Brain microvascular endothelial cell (primary cell): ENCODE measurements at regions not wholly inside any gene's neighbourhood (a gene's known extent, or its start where the extent isn't known, plus 50 kb on each side); places are given as distances from the start of the nearest gene placed in this dataset.

Experiments
- DNase-seq: peaks from one replicate; pipeline ENCODE4 v3.0.0-alpha.2; 2020
- H3K27ac ChIP-seq: fragments of 250-450 bp; sonication (Bioruptor Pico); 2 replicates; pipeline ENCODE4 v1.5.1; 2020; ENCODE audit warnings: mild to moderate bottlenecking, moderate library complexity
- H3K27me3 ChIP-seq: fragments of 250-450 bp; sonication (Bioruptor Pico); replicated peaks from 2 replicates; pipeline ENCODE4 v1.5.1; 2020; ENCODE audit warnings: mild to moderate bottlenecking
- H3K36me3 ChIP-seq: fragments of 250-450 bp; sonication (Bioruptor Pico); replicated peaks from 2 replicates; pipeline ENCODE4 v1.5.1; 2020; ENCODE audit warnings: mild to moderate bottlenecking
- H3K4me3 ChIP-seq: 2 replicates; pipeline ENCODE4 v1.5.1; 2011; ENCODE audit warnings: low read depth, mild to moderate bottlenecking, control low read depth, low read length, moderate library complexity
- in situ Hi-C: cut with HindIII; loops from 2 replicates; pipeline ENCODE4 v1.10.0; 2017; ENCODE audit warnings: low sequenced_read_pairs, low pct_ligation_motif_present
- TF ChIP-seq, protein P1 (sequence below): IDR thresholded peaks from 2 replicates; pipeline ENCODE4 v1.5.1; 2011; ENCODE audit warnings: low read depth, mild to moderate bottlenecking, moderate library complexity, low read length, control low read depth, inconsistent platforms; ENCODE audit errors: missing control alignments

DNA sequence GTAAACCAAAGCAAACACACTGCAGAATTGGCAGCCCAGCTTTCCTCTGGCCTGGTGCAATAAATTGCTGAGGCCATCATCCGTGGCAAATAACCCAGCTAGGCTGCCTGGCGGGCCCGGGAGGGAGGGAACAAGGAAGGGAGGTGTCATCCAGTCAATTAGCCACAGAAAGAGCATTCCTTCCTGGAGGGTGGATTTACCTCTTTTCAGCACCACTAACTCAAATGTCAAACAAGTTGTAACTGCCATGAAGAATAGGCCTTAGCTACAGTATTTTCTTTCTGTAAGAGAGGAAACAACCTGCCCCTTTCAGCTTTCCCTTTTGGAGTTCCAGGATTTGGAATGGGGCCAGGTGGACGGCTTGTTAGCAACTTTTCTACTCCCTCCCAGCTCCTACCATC is 163.8 kb upstream of the BDNF start:
- TF ChIP-seq, protein P1, sequence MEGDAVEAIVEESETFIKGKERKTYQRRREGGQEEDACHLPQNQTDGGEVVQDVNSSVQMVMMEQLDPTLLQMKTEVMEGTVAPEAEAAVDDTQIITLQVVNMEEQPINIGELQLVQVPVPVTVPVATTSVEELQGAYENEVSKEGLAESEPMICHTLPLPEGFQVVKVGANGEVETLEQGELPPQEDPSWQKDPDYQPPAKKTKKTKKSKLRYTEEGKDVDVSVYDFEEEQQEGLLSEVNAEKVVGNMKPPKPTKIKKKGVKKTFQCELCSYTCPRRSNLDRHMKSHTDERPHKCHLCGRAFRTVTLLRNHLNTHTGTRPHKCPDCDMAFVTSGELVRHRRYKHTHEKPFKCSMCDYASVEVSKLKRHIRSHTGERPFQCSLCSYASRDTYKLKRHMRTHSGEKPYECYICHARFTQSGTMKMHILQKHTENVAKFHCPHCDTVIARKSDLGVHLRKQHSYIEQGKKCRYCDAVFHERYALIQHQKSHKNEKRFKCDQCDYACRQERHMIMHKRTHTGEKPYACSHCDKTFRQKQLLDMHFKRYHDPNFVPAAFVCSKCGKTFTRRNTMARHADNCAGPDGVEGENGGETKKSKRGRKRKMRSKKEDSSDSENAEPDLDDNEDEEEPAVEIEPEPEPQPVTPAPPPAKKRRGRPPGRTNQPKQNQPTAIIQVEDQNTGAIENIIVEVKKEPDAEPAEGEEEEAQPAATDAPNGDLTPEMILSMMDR = no peak
- no peak overlapping the region for H3K27ac ChIP-seq
- DNase-seq = no peak
- H3K27me3 ChIP-seq = no peaks in the 10 kb centered on the region
- H3K36me3 ChIP-seq = no peaks in the 10 kb centered on the region
- H3K4me3 ChIP-seq = no peak overlapping the region
- in situ Hi-C loops = no loop called here

GRCh38 chr11:27863637-27864036 is 163.4 kb upstream of the BDNF start:
- Histone ChIP-seq H3K36me3 (no peaks in the 10 kb centered on the region), H3K27me3 (no peaks in the 10 kb centered on the region), H3K27ac (no peak overlapping the region), H3K4me3 (no peak overlapping the region)
- in situ Hi-C loops = no loop called here
- TF ChIP-seq, protein P1 = no peak
- DNase-seq = no peak

GRCh38 chr11:27861706-27862430 is 161.6 kb upstream of the BDNF start:
- in situ Hi-C loops = no loop called here
- TF ChIP-seq, protein P1 = no peak
- no peaks in the 10 kb centered on the region for H3K27me3 ChIP-seq
- H3K27ac ChIP-seq = peak overlapping the region; percentile 36
- no peak overlapping the region for H3K4me3 ChIP-seq
- no peaks in the 10 kb centered on the region for H3K36me3 ChIP-seq
- DNase-seq = peak; percentile 83

GRCh38 chr11:27860811-27861210 is 160.6 kb upstream of the BDNF start:
- H3K27me3 ChIP-seq = no peaks in the 10 kb centered on the region
- in situ Hi-C loops = no loop called here
- no peak overlapping the region for H3K4me3 ChIP-seq
- DNase-seq = no peak
- no peaks in the 10 kb centered on the region for H3K36me3 ChIP-seq
- TF ChIP-seq, protein P1 = no peak
- H3K27ac ChIP-seq = no peak overlapping the region

GRCh38 chr11:27858866-27859265 is 158.6 kb upstream of the BDNF start:
- no peaks in the 10 kb centered on the region for H3K27me3 ChIP-seq
- TF ChIP-seq, protein P1 = no peak
- in situ Hi-C loops = no loop called here
- DNase-seq = no peak
- H3K36me3 ChIP-seq = no peaks in the 10 kb centered on the region
- H3K27ac ChIP-seq = no peak overlapping the region
- H3K4me3 ChIP-seq = no peak overlapping the region

- H3K36me3 ChIP-seq = no peaks in the 10 kb centered on the region
- in situ Hi-C loops = no loop called here
- TF ChIP-seq, protein P1 = no peak
- no peak overlapping the region for H3K27ac ChIP-seq
- no peak overlapping the region for H3K4me3 ChIP-seq
- DNase-seq = no peak
- H3K27me3 ChIP-seq = no peaks in the 10 kb centered on the region
Measured at GRCh38 chr11:27857588-27857987, 157.3 kb upstream of the BDNF start.
